ENCODE measurements at regions not wholly inside any gene's neighbourhood (a gene's known extent, or its start where the extent isn't known, plus 50 kb on each side); places are given as distances from the start of the nearest gene placed in this dataset.

DNA sequence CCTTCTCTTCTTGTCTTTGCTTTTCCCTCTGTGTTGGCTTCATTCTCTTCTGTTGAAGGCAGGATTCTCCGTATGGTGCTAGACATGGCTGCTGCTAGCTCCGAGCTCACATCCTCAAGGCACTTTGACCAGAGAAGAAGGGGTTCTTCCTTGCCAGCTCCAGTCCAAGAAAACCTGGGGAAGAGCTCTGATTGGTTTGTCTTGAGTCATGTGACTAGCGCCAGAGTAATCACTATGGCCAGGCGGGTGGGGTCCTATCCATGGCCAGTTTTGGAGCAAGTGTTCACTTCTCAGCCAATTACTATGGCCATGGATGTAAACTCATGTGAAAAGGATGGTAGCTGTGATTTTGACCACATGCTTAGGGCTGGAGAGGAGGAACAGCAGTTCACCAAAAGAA, 74.2 kb downstream of the CT47B1 start:
- TF ChIP-seq, protein P1, sequence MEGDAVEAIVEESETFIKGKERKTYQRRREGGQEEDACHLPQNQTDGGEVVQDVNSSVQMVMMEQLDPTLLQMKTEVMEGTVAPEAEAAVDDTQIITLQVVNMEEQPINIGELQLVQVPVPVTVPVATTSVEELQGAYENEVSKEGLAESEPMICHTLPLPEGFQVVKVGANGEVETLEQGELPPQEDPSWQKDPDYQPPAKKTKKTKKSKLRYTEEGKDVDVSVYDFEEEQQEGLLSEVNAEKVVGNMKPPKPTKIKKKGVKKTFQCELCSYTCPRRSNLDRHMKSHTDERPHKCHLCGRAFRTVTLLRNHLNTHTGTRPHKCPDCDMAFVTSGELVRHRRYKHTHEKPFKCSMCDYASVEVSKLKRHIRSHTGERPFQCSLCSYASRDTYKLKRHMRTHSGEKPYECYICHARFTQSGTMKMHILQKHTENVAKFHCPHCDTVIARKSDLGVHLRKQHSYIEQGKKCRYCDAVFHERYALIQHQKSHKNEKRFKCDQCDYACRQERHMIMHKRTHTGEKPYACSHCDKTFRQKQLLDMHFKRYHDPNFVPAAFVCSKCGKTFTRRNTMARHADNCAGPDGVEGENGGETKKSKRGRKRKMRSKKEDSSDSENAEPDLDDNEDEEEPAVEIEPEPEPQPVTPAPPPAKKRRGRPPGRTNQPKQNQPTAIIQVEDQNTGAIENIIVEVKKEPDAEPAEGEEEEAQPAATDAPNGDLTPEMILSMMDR (conservative IDR thresholded peaks at IDR 0.05): no peak
- TF ChIP-seq ZFX (IDR thresholded peaks at IDR 0.05): no peak
